ENCODE measurements at regions not wholly inside any gene's neighbourhood (a gene's known extent, or its start where the extent isn't known, plus 50 kb on each side); places are given as distances from the start of the nearest gene placed in this dataset.

DNA sequence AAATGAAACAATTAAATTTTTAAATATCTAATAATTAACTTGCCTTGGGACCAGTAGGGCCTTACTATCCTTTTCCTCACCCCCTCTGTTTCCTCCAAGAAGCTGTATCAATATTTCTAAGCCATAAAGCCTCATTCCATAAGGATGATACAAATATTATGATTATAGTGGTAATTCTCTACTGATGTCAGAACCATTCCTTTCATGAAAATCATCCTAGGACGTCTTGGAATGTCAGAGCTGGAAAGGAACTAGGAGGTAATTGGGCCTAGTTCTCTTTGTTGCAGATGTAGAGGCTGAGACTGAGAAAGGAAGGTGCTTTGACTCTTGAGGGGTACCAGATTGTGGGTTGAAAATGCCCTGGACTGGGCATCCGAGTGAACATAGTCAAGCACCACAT is 766.7 kb upstream of the GHITM start:
- H3K23ac ChIP-seq (ENCODE audit: insufficient read length) = no peak overlapping the region
- DNase-seq (ENCODE audit: low read depth in 1 of 2, low spot score in 2 of 2) = no peak
- WGBS, 2 experiments (ENCODE audit: extremely low coverage in 1 of 2, insufficient coverage in 1 of 2, insufficient read length in 1 of 2, insufficient replicate concordance in 2 of 2, low coverage in 1 of 2, low lambda C conversion rate in 2 of 2, missing lambda C conversion rate in 1 of 2) = 87% methylated on average over 2 of the region's 2 CpGs; no CpG with 5 or more reads in 1 of the 2 experiments

More for the DNA sequence above, 766.7 kb upstream of the GHITM start:
- no peak overlapping the region for H3K56ac ChIP-seq (replicated peaks; ENCODE audit: insufficient read length, low read depth, low read length)
- TF ChIP-seq EZH2 (IDR thresholded peaks at IDR 0.05; ENCODE audit: low read depth, low read length, severe bottlenecking) = no peak
- no peaks in the 10 kb centered on the region for H3K27me3 ChIP-seq (replicated peaks in 1 of 4; ENCODE audit: control insufficient read depth in 3 of 4, extremely low read depth in 1 of 4, insufficient read depth in 3 of 4, low read length in 3 of 4)
- H4K20me1 ChIP-seq (replicated peaks in 1 of 2; ENCODE audit: control insufficient read depth in 1 of 2, insufficient read depth in 2 of 2, low read length in 2 of 2) = no peaks in the 10 kb centered on the region
- H3K9me3 ChIP-seq (ENCODE audit: insufficient read depth in 2 of 2, low read depth in 1 of 2, low read length in 1 of 2) = no peaks in the 10 kb centered on the region
- no peaks in the 10 kb centered on the region for H3K79me1 ChIP-seq (ENCODE audit: low read depth, low read length)
- peak overlapping the region; percentile 45; the same call in 1 of the 2 replicates for H2BK12ac ChIP-seq (ENCODE audit: low read depth, low read length)
- H2AFZ ChIP-seq (ENCODE audit: low read length) = no peak overlapping the region
- H4K91ac ChIP-seq (replicated peaks; ENCODE audit: insufficient read length, low read length) = no peak overlapping the region
- H3K4ac ChIP-seq (replicated peaks; ENCODE audit: insufficient read length, low read depth, low read length) = no peak overlapping the region
- H2BK120ac ChIP-seq (replicated peaks; ENCODE audit: low read depth, low read length) = no peak overlapping the region
- no peak overlapping the region for H2BK5ac ChIP-seq (ENCODE audit: low read depth, low read length)
- ChIA-PET POLR2A (ENCODE audit: partially characterized antibody) (no interaction called here), CTCF (ENCODE audit: partially characterized antibody) (interaction anchor here (0.6 to 1.3 kb wide), 4 partner anchors 44 to 500 kb away, joined by 3 read pairs; no protein-coding TSS in a partner anchor)
- H4K8ac ChIP-seq (ENCODE audit: extremely low read depth, insufficient read depth, low read length) = no peak overlapping the region
- H2BK20ac ChIP-seq (ENCODE audit: low read length) = no peak overlapping the region
- H3K9ac ChIP-seq (replicated peaks in 1 of 4; ENCODE audit: extremely low read depth in 1 of 4, low read depth in 3 of 4, low read length in 3 of 4) = no peak overlapping the region
- H4K5ac ChIP-seq (ENCODE audit: insufficient read length, low read depth, low read length) = no peak overlapping the region
- H3K23me2 ChIP-seq (ENCODE audit: low read depth, low read length) = no peaks in the 10 kb centered on the region; the same call in 1 of the 2 replicates
- no peak overlapping the region for H3K4me3 ChIP-seq (ENCODE audit: extremely low read depth in 1 of 4, insufficient read depth in 2 of 4, low read depth in 3 of 4, low read length in 4 of 4)
- no peak overlapping the region for H3K14ac ChIP-seq (ENCODE audit: insufficient read length)
- peaks cover 0 to 3% (median 0%) of the 10 kb centered on the region in 4 experiments; a peak in 1 of 7 replicates for H3K4me1 ChIP-seq (replicated peaks in 1 of 4; ENCODE audit: control insufficient read depth in 3 of 4, insufficient read depth in 4 of 4, low read length in 3 of 4)
- H2AK5ac ChIP-seq (ENCODE audit: low read depth, low read length) = no peak overlapping the region
- no peaks in the 10 kb centered on the region for H3K79me2 ChIP-seq (ENCODE audit: control insufficient read depth in 1 of 2, insufficient read depth in 2 of 2, low read length in 2 of 2)
- no peak overlapping the region for H3K4me2 ChIP-seq (ENCODE audit: insufficient read depth in 1 of 2, low read depth in 2 of 2, low read length in 2 of 2)
- H3K27ac ChIP-seq (ENCODE audit: low read depth, low read length) = no peak overlapping the region
- no peaks in the 10 kb centered on the region for H3K36me3 ChIP-seq (ENCODE audit: control insufficient read depth in 2 of 4, insufficient read depth in 4 of 4, low read length in 3 of 4)
- no peak overlapping the region for H2BK15ac ChIP-seq (ENCODE audit: low read length)
- H3K18ac ChIP-seq (ENCODE audit: extremely low read depth, low read length) = no peak overlapping the region
- FAIRE-seq = no peak
